HG02763 (cell line): ENCODE measurements at regions not wholly inside any gene's neighbourhood (a gene's known extent, or its start where the extent isn't known, plus 50 kb on each side); places are given as distances from the start of the nearest gene placed in this dataset.
"Not testable (repeated sequence)": the region's sequence is repeated elsewhere in the genome, so short reads cannot be mapped to it uniquely, and the experiment has no call there.

Source experiments
- ATAC-seq: cut with Tn5 transposase; IDR thresholded peaks from one replicate; pipeline ENCODE4 v1.9.1; 2021; ENCODE audit warnings: mild to moderate bottlenecking, moderate library complexity; ENCODE audit not compliant: unreplicated experiment

GRCh38 chr22:34800260-34800980, 265.5 kb upstream of the ISX start:
- no peak for ATAC-seq

- no peak for ATAC-seq
Measured at GRCh38 chr22:34801221-34801620, 264.7 kb upstream of the ISX start.

GRCh38 chr22:34804091-34804490, 261.9 kb upstream of the ISX start:
- ATAC-seq, result no peak

- no peak for ATAC-seq
Measured at GRCh38 chr22:34804604-34805003, 261.4 kb upstream of the ISX start.

GRCh38 chr22:34805771-34806170, 260.2 kb upstream of the ISX start:
- no peak for ATAC-seq

- no peak for ATAC-seq
Measured at GRCh38 chr22:34808618-34809017, 257.3 kb upstream of the ISX start.

- ATAC-seq, result no peak
Measured at GRCh38 chr22:34812631-34813030, 253.3 kb upstream of the ISX start.

GRCh38 chr22:34814260-34815025, 251.5 kb upstream of the ISX start:
- ATAC-seq, result no peak

- no peak for ATAC-seq
Measured at GRCh38 chr22:34829485-34829884, 236.5 kb upstream of the ISX start.

GRCh38 chr22:34834059-34834458, 231.9 kb upstream of the ISX start:
- no peak for ATAC-seq

GRCh38 chr22:34834541-34834940, 231.4 kb upstream of the ISX start:
- ATAC-seq, result not testable (repeated sequence)

- ATAC-seq, result no peak
Measured at GRCh38 chr22:34841331-34841771, 224.6 kb upstream of the ISX start.

GRCh38 chr22:34841911-34842310, 224.0 kb upstream of the ISX start:
- no peak for ATAC-seq

- no peak for ATAC-seq
Measured at GRCh38 chr22:34842630-34843029, 223.3 kb upstream of the ISX start.

GRCh38 chr22:34843743-34844142, 222.2 kb upstream of the ISX start:
- ATAC-seq, result not testable (repeated sequence)

- ATAC-seq, result no peak
Measured at GRCh38 chr22:34845391-34845790, 220.6 kb upstream of the ISX start.

- peak; percentile 74 for ATAC-seq
Measured at GRCh38 chr22:34847072-34847471, 218.9 kb upstream of the ISX start.

GRCh38 chr22:34849965-34850364, 216.0 kb upstream of the ISX start:
- no peak for ATAC-seq

GRCh38 chr22:34851918-34852662, 213.9 kb upstream of the ISX start:
- no peak for ATAC-seq

- no peak for ATAC-seq
Measured at GRCh38 chr22:34855471-34855870, 210.5 kb upstream of the ISX start.

GRCh38 chr22:34858066-34858465, 207.9 kb upstream of the ISX start:
- no peak for ATAC-seq

- ATAC-seq, result no peak
Measured at GRCh38 chr22:34861787-34862186, 204.2 kb upstream of the ISX start.
